ENCODE measurements at regions not wholly inside any gene's neighbourhood (a gene's known extent, or its start where the extent isn't known, plus 50 kb on each side); places are given as distances from the start of the nearest gene placed in this dataset.

GRCh38 chr11:109859045-109859724, 234.0 kb upstream of the ZC3H12C start:
- intact Hi-C loops (cut with DNase I) = no loop called here
- H3K36me3 ChIP-seq = no peaks in the 10 kb centered on the region
- no peak overlapping the region for H3K4me3 ChIP-seq
- no peak for DNase-seq
- H3K9me3 ChIP-seq = no peaks in the 10 kb centered on the region
- no peak overlapping the region for H3K9ac ChIP-seq (ENCODE audit: low read depth in 2 of 2, low read length in 2 of 2)
- no peak overlapping the region for H3K27ac ChIP-seq
- H3K27me3 ChIP-seq = no peaks in the 10 kb centered on the region
- no peak for TF ChIP-seq CTCF (IDR thresholded peaks at IDR 0.05)
- H3K4me1 ChIP-seq = no peaks in the 10 kb centered on the region

GRCh38 chr11:109862835-109863234, 230.4 kb upstream of the ZC3H12C start:
- H3K36me3 ChIP-seq = no peaks in the 10 kb centered on the region
- intact Hi-C loops (cut with DNase I) = no loop called here
- TF ChIP-seq CTCF (IDR thresholded peaks at IDR 0.05) = no peak
- no peak for DNase-seq
- no peaks in the 10 kb centered on the region for H3K4me1 ChIP-seq
- no peak overlapping the region for H3K4me3 ChIP-seq
- no peaks in the 10 kb centered on the region for H3K9me3 ChIP-seq
- H3K27ac ChIP-seq = no peak overlapping the region
- no peak overlapping the region for H3K9ac ChIP-seq (ENCODE audit: low read depth in 2 of 2, low read length in 2 of 2)
- H3K27me3 ChIP-seq = no peaks in the 10 kb centered on the region

- no peak overlapping the region for H3K27ac ChIP-seq
- H3K9me3 ChIP-seq = no peaks in the 10 kb centered on the region
- H3K4me1 ChIP-seq = no peaks in the 10 kb centered on the region
- no peak overlapping the region for H3K9ac ChIP-seq (ENCODE audit: low read depth in 2 of 2, low read length in 2 of 2)
- H3K4me3 ChIP-seq = no peak overlapping the region
- intact Hi-C loops (cut with DNase I) = no loop called here
- DNase-seq = no peak
- H3K36me3 ChIP-seq = no peaks in the 10 kb centered on the region
- no peak for TF ChIP-seq CTCF (IDR thresholded peaks at IDR 0.05)
- H3K27me3 ChIP-seq = no peaks in the 10 kb centered on the region
These were observed 229.0 kb upstream of the ZC3H12C start for GRCh38 chr11:109864151-109864661.

- no peak overlapping the region for H3K4me3 ChIP-seq
- H3K27ac ChIP-seq = no peak overlapping the region
- no peak for TF ChIP-seq CTCF (IDR thresholded peaks at IDR 0.05)
- no peaks in the 10 kb centered on the region for H3K36me3 ChIP-seq
- DNase-seq = no peak
- intact Hi-C loops (cut with DNase I) = no loop called here
- no peaks in the 10 kb centered on the region for H3K27me3 ChIP-seq
- no peak overlapping the region for H3K9ac ChIP-seq (ENCODE audit: low read depth in 2 of 2, low read length in 2 of 2)
- H3K9me3 ChIP-seq = no peaks in the 10 kb centered on the region
- no peaks in the 10 kb centered on the region for H3K4me1 ChIP-seq
These were observed 228.2 kb upstream of the ZC3H12C start for GRCh38 chr11:109864834-109865547.

- intact Hi-C loops (cut with DNase I) = no loop called here
- no peaks in the 10 kb centered on the region for H3K9me3 ChIP-seq
- peak; percentile 23 for TF ChIP-seq CTCF (IDR thresholded peaks at IDR 0.05)
- no peak overlapping the region for H3K9ac ChIP-seq (ENCODE audit: low read depth in 2 of 2, low read length in 2 of 2)
- no peaks in the 10 kb centered on the region for H3K27me3 ChIP-seq
- DNase-seq = peak; percentile 21
- no peaks in the 10 kb centered on the region for H3K4me1 ChIP-seq
- no peaks in the 10 kb centered on the region for H3K36me3 ChIP-seq
- no peak overlapping the region for H3K27ac ChIP-seq
- H3K4me3 ChIP-seq = no peak overlapping the region
These were observed 227.5 kb upstream of the ZC3H12C start for GRCh38 chr11:109865548-109866186.
